ENCODE measurements at regions not wholly inside any gene's neighbourhood (a gene's known extent, or its start where the extent isn't known, plus 50 kb on each side); places are given as distances from the start of the nearest gene placed in this dataset.
"Not testable (repeated sequence)": the region's sequence is repeated elsewhere in the genome, so short reads cannot be mapped to it uniquely, and the experiment has no call there.

DNA sequence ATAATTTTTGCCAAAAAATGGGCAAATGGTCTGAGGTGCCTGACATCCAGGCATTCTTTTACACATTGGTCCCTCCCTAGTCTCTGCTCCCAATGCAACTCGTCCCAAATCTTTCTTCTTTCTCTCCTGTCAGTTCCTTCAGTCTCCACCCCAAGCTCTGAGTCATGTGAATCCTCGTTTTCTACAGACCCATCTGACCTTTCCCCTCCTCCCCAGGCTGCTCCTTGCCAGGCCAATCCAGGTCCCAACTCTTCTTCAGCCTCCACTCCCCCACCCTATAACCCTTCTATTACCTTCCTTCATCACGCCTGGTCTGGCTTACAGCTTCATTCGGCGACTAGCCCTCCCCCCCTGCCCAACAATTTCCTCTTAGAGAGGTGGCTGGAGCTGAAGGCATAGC is 55.3 kb downstream of the BBS10 start:
- Histone ChIP-seq H3K4me2 (peak overlapping the region; percentile 27; the same call in 2 of the 3 replicates), H3K27ac (peak overlapping the region in 1 of 2 experiments; percentile 56; a peak in 2 of 6 replicates), H3K4me1 (peaks cover 15% of the 10 kb centered on the region; the same call in 1 of the 3 replicates)
- DNase-seq (ENCODE audit: low read depth in 1 of 2, low spot score in 1 of 2); FAIRE-seq; H3K9me3 ChIP-seq; POLR2A ChIA-PET; H3K4me3 ChIP-seq; CTCF ChIA-PET; ATAC-seq: not testable (repeated sequence)
- 59% methylated on average over 5 of the region's 5 CpGs for WGBS (ENCODE audit: missing lambda C conversion rate)

DNA sequence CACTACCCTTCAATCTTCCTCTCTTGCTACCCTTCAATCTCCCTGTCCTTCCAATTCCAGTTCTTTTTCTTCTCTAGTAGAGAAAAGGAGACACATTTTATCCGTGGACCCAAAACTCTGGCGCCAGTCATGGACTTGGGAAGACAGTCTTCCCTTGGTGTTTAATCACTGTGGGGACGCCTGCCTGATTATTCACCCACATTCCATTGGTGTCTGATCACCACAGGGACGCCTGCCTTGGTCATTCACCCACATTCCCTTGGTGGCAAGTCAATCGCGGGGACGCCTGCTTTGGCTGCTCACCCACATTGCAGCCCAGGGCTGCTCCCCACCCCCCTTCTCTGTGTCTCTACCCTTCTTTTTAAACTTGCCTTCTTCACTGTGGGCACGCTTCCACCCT is 55.9 kb downstream of the BBS10 start:
- H3K4me1 ChIP-seq: peaks cover 15% of the 10 kb centered on the region; the same call in 1 of the 3 replicates
- WGBS (ENCODE audit: missing lambda C conversion rate): 13% methylated on average over 8 of the region's 8 CpGs
- POLR2A ChIA-PET; H3K9me3 ChIP-seq; FAIRE-seq; ATAC-seq; CTCF ChIA-PET; DNase-seq (ENCODE audit: low read depth in 1 of 2, low spot score in 1 of 2); H3K4me3 ChIP-seq: not testable (repeated sequence)
- H3K4me2 ChIP-seq: peak overlapping the region; percentile 27
- H3K27ac ChIP-seq: peak overlapping the region; percentile 11 to 56; a peak in 3 of 6 replicates

DNA sequence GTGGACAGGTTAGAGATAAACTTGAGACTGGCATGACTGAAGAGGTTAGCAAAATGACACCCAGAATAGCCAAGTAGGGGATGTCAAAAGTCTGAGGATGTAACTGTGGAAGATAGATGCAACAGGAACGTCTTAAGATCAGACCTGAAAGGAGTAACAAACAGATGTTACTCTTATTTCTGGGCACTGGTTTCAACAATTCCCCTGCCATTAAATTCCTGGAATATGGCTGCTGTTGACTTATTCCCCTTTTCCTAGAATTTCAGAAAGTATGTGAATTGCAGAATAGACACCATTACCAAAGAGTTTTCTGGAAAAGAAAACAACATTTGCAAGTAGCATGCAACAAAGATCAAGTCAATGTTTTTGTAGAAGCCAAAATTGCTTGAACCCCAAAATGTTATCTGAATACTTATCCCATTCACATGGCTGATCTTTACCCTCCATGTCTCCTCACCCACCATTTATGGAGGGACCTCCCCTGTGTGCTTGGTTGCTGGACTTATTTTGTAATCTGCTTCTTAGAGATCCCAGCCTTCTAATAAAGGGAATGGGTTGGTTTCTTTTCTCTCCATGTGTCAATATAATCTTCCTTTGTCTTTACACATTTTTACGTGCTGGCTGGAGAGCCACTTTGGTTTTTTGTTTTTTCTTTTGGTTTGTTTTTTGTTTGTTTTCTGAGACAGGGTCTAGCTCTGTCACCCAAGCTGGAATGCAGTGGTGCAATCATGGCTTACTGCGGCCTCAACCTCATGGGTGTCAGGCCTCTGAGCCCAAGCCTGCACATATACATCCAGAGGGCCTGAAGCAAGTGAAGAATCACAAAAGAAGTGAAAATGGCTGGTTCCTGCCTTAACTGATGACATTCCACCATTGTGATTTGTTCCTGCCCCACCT is 57.0 kb downstream of the BBS10 start:
- H3K4me3 ChIP-seq: no peak overlapping the region
- CTCF ChIA-PET: no interaction called here
- POLR2A ChIA-PET: no interaction called here
- H3K27ac ChIP-seq: no peak overlapping the region
- FAIRE-seq: no peak
- no peak overlapping the region; the same call in 2 of the 3 replicates for H3K4me2 ChIP-seq
- ATAC-seq: no peak
- no peak for DNase-seq (ENCODE audit: low read depth in 1 of 2, low spot score in 1 of 2)
- TF ChIP-seq JUN (IDR thresholded peaks at IDR 0.05) (no peak), POLR2A (IDR thresholded peaks at IDR 0.05; ENCODE audit: low read length) (no peak), MAFK (IDR thresholded peaks at IDR 0.05; ENCODE audit: partially characterized antibody) (no peak), ESRRA (IDR thresholded peaks at IDR 0.05; ENCODE audit: borderline replicate concordance, low read length) (no peak), CBX8 (IDR thresholded peaks at IDR 0.05) (no peak), GATA3 (IDR thresholded peaks at IDR 0.05; ENCODE audit: borderline replicate concordance) (no peak), MYC (IDR thresholded peaks at IDR 0.05; ENCODE audit: borderline replicate concordance, low read length) (no peak), KDM1A (IDR thresholded peaks at IDR 0.05; ENCODE audit: low read depth) (no peak)
- TF ChIP-seq, protein P1, sequence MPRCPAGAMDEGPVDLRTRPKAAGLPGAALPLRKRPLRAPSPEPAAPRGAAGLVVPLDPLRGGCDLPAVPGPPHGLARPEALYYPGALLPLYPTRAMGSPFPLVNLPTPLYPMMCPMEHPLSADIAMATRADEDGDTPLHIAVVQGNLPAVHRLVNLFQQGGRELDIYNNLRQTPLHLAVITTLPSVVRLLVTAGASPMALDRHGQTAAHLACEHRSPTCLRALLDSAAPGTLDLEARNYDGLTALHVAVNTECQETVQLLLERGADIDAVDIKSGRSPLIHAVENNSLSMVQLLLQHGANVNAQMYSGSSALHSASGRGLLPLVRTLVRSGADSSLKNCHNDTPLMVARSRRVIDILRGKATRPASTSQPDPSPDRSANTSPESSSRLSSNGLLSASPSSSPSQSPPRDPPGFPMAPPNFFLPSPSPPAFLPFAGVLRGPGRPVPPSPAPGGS (IDR thresholded peaks at IDR 0.05): no peak
- 66% methylated on average over 3 of the region's 3 CpGs for WGBS (ENCODE audit: missing lambda C conversion rate)
- H3K4me1 ChIP-seq: peaks cover 15% of the 10 kb centered on the region; the same call in 1 of the 3 replicates
- no peaks in the 10 kb centered on the region for H3K9me3 ChIP-seq

DNA sequence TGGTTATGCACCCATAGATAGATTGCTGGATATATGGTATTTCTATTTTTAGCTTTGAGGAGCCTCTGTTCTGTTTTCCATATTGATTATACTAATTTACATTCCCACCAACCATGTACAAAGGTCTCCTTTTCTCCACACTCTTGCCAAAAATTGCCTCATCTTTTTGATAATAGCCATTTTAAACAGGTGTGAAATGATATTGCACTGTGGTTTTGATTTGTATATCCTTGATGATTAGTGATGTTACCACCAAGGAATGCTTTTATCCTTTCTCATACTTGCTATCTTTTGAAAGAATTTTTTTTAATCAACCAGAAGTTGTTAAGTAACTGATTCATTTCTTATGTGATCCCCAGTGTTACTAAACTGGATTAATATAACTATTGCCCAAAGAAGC is 60.0 kb downstream of the BBS10 start:
- ATAC-seq (no peak), DNase-seq (ENCODE audit: low read depth in 1 of 2, low spot score in 1 of 2) (no peak), FAIRE-seq (no peak)
- no peaks in the 10 kb centered on the region for H3K9me3 ChIP-seq
- CTCF ChIA-PET: interaction anchor here (1.1 to 1.5 kb wide), 2 partner anchors 18 to 30 kb away, joined by 3 read pairs; no protein-coding TSS in a partner anchor
- POLR2A ChIA-PET: no interaction called here
- no peak overlapping the region for H3K27ac ChIP-seq
- H3K4me3 ChIP-seq: no peak overlapping the region
- TF ChIP-seq, protein P2, sequence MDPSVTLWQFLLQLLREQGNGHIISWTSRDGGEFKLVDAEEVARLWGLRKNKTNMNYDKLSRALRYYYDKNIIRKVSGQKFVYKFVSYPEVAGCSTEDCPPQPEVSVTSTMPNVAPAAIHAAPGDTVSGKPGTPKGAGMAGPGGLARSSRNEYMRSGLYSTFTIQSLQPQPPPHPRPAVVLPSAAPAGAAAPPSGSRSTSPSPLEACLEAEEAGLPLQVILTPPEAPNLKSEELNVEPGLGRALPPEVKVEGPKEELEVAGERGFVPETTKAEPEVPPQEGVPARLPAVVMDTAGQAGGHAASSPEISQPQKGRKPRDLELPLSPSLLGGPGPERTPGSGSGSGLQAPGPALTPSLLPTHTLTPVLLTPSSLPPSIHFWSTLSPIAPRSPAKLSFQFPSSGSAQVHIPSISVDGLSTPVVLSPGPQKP (IDR thresholded peaks at IDR 0.05; ENCODE audit: low read depth, low read length): no peak
- TF ChIP-seq, protein P3, sequence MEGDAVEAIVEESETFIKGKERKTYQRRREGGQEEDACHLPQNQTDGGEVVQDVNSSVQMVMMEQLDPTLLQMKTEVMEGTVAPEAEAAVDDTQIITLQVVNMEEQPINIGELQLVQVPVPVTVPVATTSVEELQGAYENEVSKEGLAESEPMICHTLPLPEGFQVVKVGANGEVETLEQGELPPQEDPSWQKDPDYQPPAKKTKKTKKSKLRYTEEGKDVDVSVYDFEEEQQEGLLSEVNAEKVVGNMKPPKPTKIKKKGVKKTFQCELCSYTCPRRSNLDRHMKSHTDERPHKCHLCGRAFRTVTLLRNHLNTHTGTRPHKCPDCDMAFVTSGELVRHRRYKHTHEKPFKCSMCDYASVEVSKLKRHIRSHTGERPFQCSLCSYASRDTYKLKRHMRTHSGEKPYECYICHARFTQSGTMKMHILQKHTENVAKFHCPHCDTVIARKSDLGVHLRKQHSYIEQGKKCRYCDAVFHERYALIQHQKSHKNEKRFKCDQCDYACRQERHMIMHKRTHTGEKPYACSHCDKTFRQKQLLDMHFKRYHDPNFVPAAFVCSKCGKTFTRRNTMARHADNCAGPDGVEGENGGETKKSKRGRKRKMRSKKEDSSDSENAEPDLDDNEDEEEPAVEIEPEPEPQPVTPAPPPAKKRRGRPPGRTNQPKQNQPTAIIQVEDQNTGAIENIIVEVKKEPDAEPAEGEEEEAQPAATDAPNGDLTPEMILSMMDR (IDR thresholded peaks at IDR 0.05): no peak
- TF ChIP-seq, protein P4, sequence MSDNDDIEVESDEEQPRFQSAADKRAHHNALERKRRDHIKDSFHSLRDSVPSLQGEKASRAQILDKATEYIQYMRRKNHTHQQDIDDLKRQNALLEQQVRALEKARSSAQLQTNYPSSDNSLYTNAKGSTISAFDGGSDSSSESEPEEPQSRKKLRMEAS (IDR thresholded peaks at IDR 0.05): no peak
- TF ChIP-seq HOXB13 (CRISPR knock-in tag; IDR thresholded peaks at IDR 0.05; ENCODE audit: low read depth): no peak
- TF ChIP-seq MAZ (IDR thresholded peaks at IDR 0.05; ENCODE audit: borderline replicate concordance, low read depth, low read length): no peak
- TF ChIP-seq, protein P5, sequence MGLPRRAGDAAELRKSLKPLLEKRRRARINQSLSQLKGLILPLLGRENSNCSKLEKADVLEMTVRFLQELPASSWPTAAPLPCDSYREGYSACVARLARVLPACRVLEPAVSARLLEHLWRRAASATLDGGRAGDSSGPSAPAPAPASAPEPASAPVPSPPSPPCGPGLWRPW (IDR thresholded peaks at IDR 0.05): no peak
- no peak for TF ChIP-seq CBX8 (IDR thresholded peaks at IDR 0.05)
- TF ChIP-seq PHF8 (IDR thresholded peaks at IDR 0.05; ENCODE audit: borderline replicate concordance, low read depth): no peak
- TF ChIP-seq ZNF302 (CRISPR knock-in tag; IDR thresholded peaks at IDR 0.05): no peak
- no peak for TF ChIP-seq POLR2AphosphoS2 (conservative IDR thresholded peaks at IDR 0.05; ENCODE audit: low read length)
- no peak for TF ChIP-seq JUN (IDR thresholded peaks at IDR 0.05)
- peaks cover 29% of the 10 kb centered on the region; the same call in 2 of the 3 replicates for H3K4me1 ChIP-seq
- no peak overlapping the region for H3K4me2 ChIP-seq
